ENCODE measurements at regions not wholly inside any gene's neighbourhood (a gene's known extent, or its start where the extent isn't known, plus 50 kb on each side); places are given as distances from the start of the nearest gene placed in this dataset.

DNA sequence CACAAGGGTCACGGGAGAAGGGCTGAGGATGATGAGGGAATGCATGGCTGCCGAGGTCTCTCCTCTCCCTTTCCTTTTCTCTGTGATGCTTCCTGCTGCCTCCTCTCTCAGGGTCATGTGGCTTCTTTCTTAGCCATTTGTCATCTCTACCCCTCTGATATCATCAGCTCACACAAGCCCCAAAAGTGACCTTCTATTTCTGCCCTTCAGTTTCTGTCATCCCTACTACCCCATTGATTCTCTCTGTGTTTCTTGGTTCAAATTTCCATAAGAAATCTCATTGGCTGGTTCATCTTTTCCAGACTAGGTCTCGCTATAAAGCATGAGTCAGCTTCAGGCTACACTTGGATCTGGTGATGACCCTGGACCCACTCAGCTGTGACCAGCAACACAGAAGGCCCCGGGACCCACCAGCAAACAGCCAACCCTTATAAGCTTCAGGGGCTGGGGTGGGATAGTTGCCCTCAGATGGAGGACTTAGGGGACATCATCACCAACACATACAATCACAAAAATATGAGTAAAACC is 284.3 kb downstream of the SKAP2 start:
- no peak overlapping the region for H3K4me2 ChIP-seq
- H3K36me3 ChIP-seq: no peaks in the 10 kb centered on the region
- H3K27ac ChIP-seq: no peak overlapping the region
- TF ChIP-seq Cebpa-rat (IDR thresholded peaks at IDR 0.05): no peak
- no peak overlapping the region for H3K9ac ChIP-seq
- no peaks in the 10 kb centered on the region for H3K27me3 ChIP-seq
- H4K20me1 ChIP-seq: no peaks in the 10 kb centered on the region
- H3K9me3 ChIP-seq (replicated peaks in 1 of 11): no peaks in the 10 kb centered on the region
- H3K4me1 ChIP-seq: no peaks in the 10 kb centered on the region
- H3K4me3 ChIP-seq: no peak overlapping the region

GRCh38 chr7:26580711-26581110 is 283.7 kb downstream of the SKAP2 start:
- no peaks in the 10 kb centered on the region for H3K36me3 ChIP-seq
- no peaks in the 10 kb centered on the region for H4K20me1 ChIP-seq
- no peak for TF ChIP-seq Cebpa-rat (IDR thresholded peaks at IDR 0.05)
- no peaks in the 10 kb centered on the region for H3K27me3 ChIP-seq
- H3K4me3 ChIP-seq: no peak overlapping the region
- H3K27ac ChIP-seq: no peak overlapping the region
- no peak overlapping the region for H3K9ac ChIP-seq
- no peaks in the 10 kb centered on the region for H3K9me3 ChIP-seq (replicated peaks in 1 of 11)
- no peaks in the 10 kb centered on the region for H3K4me1 ChIP-seq
- no peak overlapping the region for H3K4me2 ChIP-seq

GRCh38 chr7:26583094-26583648 is 281.2 kb downstream of the SKAP2 start:
- H3K4me3 ChIP-seq: no peak overlapping the region
- H3K4me1 ChIP-seq: peaks cover 0 to 12% (median 11%) of the 10 kb centered on the region in 10 experiments; a peak in 16 of 20 replicates
- H4K20me1 ChIP-seq: no peaks in the 10 kb centered on the region
- TF ChIP-seq Cebpa-rat (IDR thresholded peaks at IDR 0.05): no peak
- H3K9me3 ChIP-seq (replicated peaks in 1 of 11): no peaks in the 10 kb centered on the region
- H3K27me3 ChIP-seq: no peaks in the 10 kb centered on the region
- no peaks in the 10 kb centered on the region for H3K36me3 ChIP-seq
- no peak overlapping the region for H3K4me2 ChIP-seq
- H3K27ac ChIP-seq: no peak overlapping the region
- no peak overlapping the region for H3K9ac ChIP-seq

- no peak for TF ChIP-seq Cebpa-rat (IDR thresholded peaks at IDR 0.05)
- H3K4me2 ChIP-seq: no peak overlapping the region
Observed at GRCh38 chr7:26584326-26584725, 280.1 kb downstream of the SKAP2 start.

DNA sequence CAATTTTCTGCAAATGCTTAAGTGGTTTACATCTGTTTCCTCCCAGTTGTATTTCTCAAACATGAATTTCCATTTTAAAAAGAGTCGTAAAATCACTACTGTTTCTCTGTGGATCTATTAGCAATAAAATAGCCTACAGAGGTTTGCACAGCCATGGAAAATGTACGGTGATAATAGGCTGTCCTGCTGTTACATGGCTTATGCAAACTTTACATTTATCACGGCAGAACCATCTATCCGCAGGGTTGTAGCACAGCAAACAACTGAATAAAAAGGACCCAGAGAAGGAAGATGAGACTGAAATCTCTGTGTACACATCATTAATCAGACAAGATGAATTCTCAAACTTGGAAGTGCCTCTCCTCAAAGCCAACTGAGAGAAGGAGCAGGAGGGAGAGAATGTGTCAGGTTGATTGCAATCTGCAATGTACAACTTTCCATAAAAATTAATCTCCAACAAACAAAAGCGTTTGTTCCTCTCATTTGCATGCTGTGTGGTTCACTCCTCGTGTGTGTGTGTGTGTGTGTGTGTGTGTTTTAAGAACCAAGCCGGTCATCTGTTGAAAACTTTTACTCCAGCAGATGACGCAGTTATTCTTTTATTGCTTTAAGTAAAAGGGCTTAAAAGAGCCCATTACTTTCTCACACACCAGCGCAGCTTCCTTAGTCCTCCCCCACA is 279.3 kb downstream of the SKAP2 start:
- no peak overlapping the region for H3K4me3 ChIP-seq
- H3K27ac ChIP-seq: no peak overlapping the region
- TF ChIP-seq Cebpa-rat (IDR thresholded peaks at IDR 0.05): no peak
- no peaks in the 10 kb centered on the region for H3K36me3 ChIP-seq
- no peak overlapping the region for H3K9ac ChIP-seq
- no peaks in the 10 kb centered on the region for H3K9me3 ChIP-seq (replicated peaks in 1 of 11)
- no peaks in the 10 kb centered on the region for H3K27me3 ChIP-seq
- H3K4me1 ChIP-seq: peaks cover 0 to 24% (median 17%) of the 10 kb centered on the region in 10 experiments; a peak in 16 of 20 replicates
- no peaks in the 10 kb centered on the region for H4K20me1 ChIP-seq
- no peak overlapping the region for H3K4me2 ChIP-seq

More at GRCh38 chr7:26584326-26584725, 280.1 kb downstream of the SKAP2 start:
- H3K9me3 ChIP-seq (replicated peaks in 1 of 11): no peaks in the 10 kb centered on the region
- H3K4me1 ChIP-seq: peaks cover 0 to 16% (median 12%) of the 10 kb centered on the region in 10 experiments; a peak in 16 of 20 replicates
- H3K4me3 ChIP-seq: no peak overlapping the region
- no peak overlapping the region for H3K9ac ChIP-seq
- no peaks in the 10 kb centered on the region for H3K27me3 ChIP-seq
- no peak overlapping the region for H3K27ac ChIP-seq
- H4K20me1 ChIP-seq: no peaks in the 10 kb centered on the region
- no peaks in the 10 kb centered on the region for H3K36me3 ChIP-seq

DNA sequence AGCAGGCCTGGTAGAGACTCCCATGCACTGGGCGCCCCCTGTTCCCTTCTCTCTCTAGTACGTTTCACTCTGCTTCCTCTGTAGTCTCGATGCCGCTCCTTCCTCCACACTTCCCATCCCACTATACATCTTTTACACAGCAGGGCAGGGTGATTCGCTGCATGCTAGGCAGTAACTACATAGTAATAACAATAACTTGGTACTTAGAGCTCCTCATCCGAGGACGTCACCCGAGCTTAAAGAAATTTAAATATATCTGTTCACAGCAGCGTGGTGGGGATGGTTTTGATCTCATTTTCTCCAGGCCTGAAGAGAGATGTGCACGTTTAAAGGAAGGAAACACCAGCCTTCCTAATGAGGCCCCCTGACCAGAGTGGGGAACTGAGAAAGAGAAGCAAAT is 276.9 kb downstream of the SKAP2 start:
- no peaks in the 10 kb centered on the region for H3K9me3 ChIP-seq (replicated peaks in 1 of 11)
- no peak overlapping the region for H3K4me3 ChIP-seq
- H3K4me2 ChIP-seq: peak overlapping the region; percentile 7 to 63 (median 45); a peak in 18 of 22 replicates
- no peak overlapping the region for H3K27ac ChIP-seq
- H3K27me3 ChIP-seq: no peaks in the 10 kb centered on the region
- H3K36me3 ChIP-seq: no peaks in the 10 kb centered on the region
- peaks cover 0 to 27% (median 18%) of the 10 kb centered on the region in 10 experiments; a peak in 16 of 20 replicates for H3K4me1 ChIP-seq
- H3K9ac ChIP-seq: no peak overlapping the region
- no peaks in the 10 kb centered on the region for H4K20me1 ChIP-seq
- no peak for TF ChIP-seq Cebpa-rat (IDR thresholded peaks at IDR 0.05)

DNA sequence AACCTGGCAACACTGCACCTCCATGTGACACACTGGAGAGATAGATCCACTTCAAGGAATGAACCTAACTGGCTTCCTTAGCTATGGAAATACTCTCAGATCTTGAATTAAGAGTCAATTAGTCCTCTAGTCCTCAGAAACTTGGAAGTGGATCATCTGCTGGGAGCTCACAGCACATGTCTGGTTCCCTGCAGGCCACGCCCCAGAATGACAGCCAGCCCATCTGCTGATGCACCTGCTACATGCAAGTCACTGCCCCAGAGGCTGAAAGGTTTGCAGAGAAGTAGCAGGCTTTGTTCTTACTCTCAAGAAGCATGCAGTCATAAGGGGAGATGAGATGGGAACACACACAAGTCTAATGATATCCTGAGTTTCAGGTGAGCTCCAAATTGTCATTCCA is 275.9 kb downstream of the SKAP2 start:
- Histone ChIP-seq H3K36me3 (no peaks in the 10 kb centered on the region), H3K9me3 (replicated peaks in 1 of 11) (no peaks in the 10 kb centered on the region), H4K20me1 (no peaks in the 10 kb centered on the region), H3K27ac (no peak overlapping the region), H3K4me1 (peaks cover 0 to 27% (median 18%) of the 10 kb centered on the region in 10 experiments; a peak in 16 of 20 replicates), H3K4me3 (no peak overlapping the region), H3K4me2 (peak overlapping the region in 6 of 11 experiments; percentile 31 to 63 (median 54); a peak in 10 of 22 replicates), H3K9ac (no peak overlapping the region), H3K27me3 (no peaks in the 10 kb centered on the region)
- TF ChIP-seq Cebpa-rat (IDR thresholded peaks at IDR 0.05): no peak

GRCh38 chr7:26590709-26591108 is 273.7 kb downstream of the SKAP2 start:
- H3K27me3 ChIP-seq: no peaks in the 10 kb centered on the region
- no peak overlapping the region for H3K9ac ChIP-seq
- H3K27ac ChIP-seq: no peak overlapping the region
- no peaks in the 10 kb centered on the region for H4K20me1 ChIP-seq
- peaks cover 0 to 27% (median 18%) of the 10 kb centered on the region in 10 experiments; a peak in 16 of 20 replicates for H3K4me1 ChIP-seq
- peak overlapping the region in 2 of 11 experiments; percentile 19 to 52; a peak in 3 of 22 replicates for H3K4me2 ChIP-seq
- no peaks in the 10 kb centered on the region for H3K36me3 ChIP-seq
- H3K9me3 ChIP-seq (replicated peaks in 1 of 11): no peaks in the 10 kb centered on the region
- H3K4me3 ChIP-seq: no peak overlapping the region
- no peak for TF ChIP-seq Cebpa-rat (IDR thresholded peaks at IDR 0.05)

DNA sequence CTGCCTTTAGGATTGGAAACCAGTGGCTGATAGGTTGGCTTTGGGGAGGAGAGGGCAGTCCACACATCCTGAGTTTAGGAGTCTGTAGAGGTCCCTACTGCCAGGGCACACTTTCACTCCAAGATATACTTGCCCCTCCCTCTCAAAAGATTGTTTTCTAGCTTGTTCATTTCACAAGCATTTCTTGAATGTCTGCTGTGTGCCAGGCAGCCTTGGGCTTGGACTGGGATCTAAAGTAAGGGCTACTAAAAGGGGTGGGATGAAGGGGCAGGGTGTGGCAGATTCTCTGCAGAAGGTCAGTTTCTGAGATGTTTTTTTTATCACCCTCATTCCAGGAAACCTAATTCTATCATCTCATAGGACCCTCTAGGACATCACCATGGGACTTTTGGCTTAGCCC is 272.4 kb downstream of the SKAP2 start:
- H3K4me2 ChIP-seq: no peak overlapping the region
- no peaks in the 10 kb centered on the region for H4K20me1 ChIP-seq
- no peaks in the 10 kb centered on the region for H3K9me3 ChIP-seq (replicated peaks in 1 of 11)
- no peak overlapping the region for H3K27ac ChIP-seq
- no peak overlapping the region for H3K4me3 ChIP-seq
- no peak for TF ChIP-seq Cebpa-rat (IDR thresholded peaks at IDR 0.05)
- H3K27me3 ChIP-seq: no peaks in the 10 kb centered on the region
- H3K4me1 ChIP-seq: peaks cover 0 to 27% (median 18%) of the 10 kb centered on the region in 10 experiments; a peak in 16 of 20 replicates
- no peaks in the 10 kb centered on the region for H3K36me3 ChIP-seq
- H3K9ac ChIP-seq: no peak overlapping the region

Measured in BLaER1 treated with 17β-estradiol and CSF1 and Interleukin-3, amounts not matched to agents 10 nM and 100 nM (cell line).